ENCODE measurements at regions not wholly inside any gene's neighbourhood (a gene's known extent, or its start where the extent isn't known, plus 50 kb on each side); places are given as distances from the start of the nearest gene placed in this dataset.

GRCh38 chr11:106216281-106216680 is 138.8 kb downstream of the AASDHPPT start:
- TF ChIP-seq POLR2A (IDR thresholded peaks at IDR 0.05) = no peak
- no peak for TF ChIP-seq CTCF (IDR thresholded peaks at IDR 0.05)

All from breast epithelium (tissue), 3 donors.